ENCODE measurements at regions not wholly inside any gene's neighbourhood (a gene's known extent, or its start where the extent isn't known, plus 50 kb on each side); places are given as distances from the start of the nearest gene placed in this dataset.

- DNase-seq, result no peak
Measured at GRCh38 chr3:135310317-135310716, 515.3 kb downstream of the EPHB1 start.

- no peak for DNase-seq
Measured at GRCh38 chr3:135311699-135312098, 516.6 kb downstream of the EPHB1 start.

GRCh38 chr3:135314237-135314636, 519.2 kb downstream of the EPHB1 start:
- no peak for DNase-seq

- no peak for DNase-seq
Measured at GRCh38 chr3:135324301-135324700, 529.2 kb downstream of the EPHB1 start.

GRCh38 chr3:135325096-135325495, 530.0 kb downstream of the EPHB1 start:
- peak; percentile 24 for DNase-seq

- DNase-seq, result no peak
Measured at GRCh38 chr3:135325726-135326235, 530.7 kb downstream of the EPHB1 start.

- no peak for DNase-seq
Measured at GRCh38 chr3:135326851-135327250, 531.8 kb downstream of the EPHB1 start.

- no peak for DNase-seq
Measured at GRCh38 chr3:135328036-135328435, 533.0 kb downstream of the EPHB1 start.

- DNase-seq, result no peak
Measured at GRCh38 chr3:135329479-135329878, 534.4 kb downstream of the EPHB1 start.

- DNase-seq, result no peak
Measured at GRCh38 chr3:135337192-135337591, 542.1 kb downstream of the EPHB1 start.

- no peak for DNase-seq
Measured at GRCh38 chr3:135348690-135349089, 553.6 kb downstream of the EPHB1 start.

- DNase-seq, result no peak
Measured at GRCh38 chr3:135349254-135349948, 554.3 kb downstream of the EPHB1 start.

- no peak for DNase-seq
Measured at GRCh38 chr3:135352213-135352612, 557.2 kb downstream of the EPHB1 start.

GRCh38 chr3:135362889-135363288, 567.8 kb downstream of the EPHB1 start:
- DNase-seq, result no peak

GRCh38 chr3:135364676-135365075, 569.6 kb downstream of the EPHB1 start:
- no peak for DNase-seq

GRCh38 chr3:135366816-135367215, 571.8 kb downstream of the EPHB1 start:
- DNase-seq, result no peak

GRCh38 chr3:135368316-135368715, 573.3 kb downstream of the EPHB1 start:
- no peak for DNase-seq

- no peak for DNase-seq
Measured at GRCh38 chr3:135368781-135369180, 573.7 kb downstream of the EPHB1 start.

GRCh38 chr3:135374571-135374970, 579.5 kb downstream of the EPHB1 start:
- no peak for DNase-seq

GRCh38 chr3:135382188-135382587, 583.3 kb upstream of the PPP2R3A start:
- DNase-seq, result no peak

- no peak for DNase-seq
Measured at GRCh38 chr3:135382621-135383020, 582.9 kb upstream of the PPP2R3A start.

GRCh38 chr3:135383301-135383700, 582.2 kb upstream of the PPP2R3A start:
- no peak for DNase-seq

- no peak for DNase-seq
Measured at GRCh38 chr3:135392151-135392550, 573.4 kb upstream of the PPP2R3A start.

GRCh38 chr3:135393159-135393558, 572.4 kb upstream of the PPP2R3A start:
- DNase-seq, result no peak

- no peak for DNase-seq
Measured at GRCh38 chr3:135393898-135394525, 571.5 kb upstream of the PPP2R3A start.

Data from NCI-H2107 (cell line).